NAMALWA (cell line): ENCODE measurements at regions not wholly inside any gene's neighbourhood (a gene's known extent, or its start where the extent isn't known, plus 50 kb on each side); places are given as distances from the start of the nearest gene placed in this dataset.
A peak's percentile ranks its signal among the peaks of the same experiment; 100 is the strongest.
"Not testable (repeated sequence)": the region's sequence is repeated elsewhere in the genome, so short reads cannot be mapped to it uniquely, and the experiment has no call there.

Experiments
- DNase-seq: peaks from one replicate; pipeline ENCODE4 v3.0.0-alpha.2; 2015; ENCODE audit warnings: low spot score

DNA sequence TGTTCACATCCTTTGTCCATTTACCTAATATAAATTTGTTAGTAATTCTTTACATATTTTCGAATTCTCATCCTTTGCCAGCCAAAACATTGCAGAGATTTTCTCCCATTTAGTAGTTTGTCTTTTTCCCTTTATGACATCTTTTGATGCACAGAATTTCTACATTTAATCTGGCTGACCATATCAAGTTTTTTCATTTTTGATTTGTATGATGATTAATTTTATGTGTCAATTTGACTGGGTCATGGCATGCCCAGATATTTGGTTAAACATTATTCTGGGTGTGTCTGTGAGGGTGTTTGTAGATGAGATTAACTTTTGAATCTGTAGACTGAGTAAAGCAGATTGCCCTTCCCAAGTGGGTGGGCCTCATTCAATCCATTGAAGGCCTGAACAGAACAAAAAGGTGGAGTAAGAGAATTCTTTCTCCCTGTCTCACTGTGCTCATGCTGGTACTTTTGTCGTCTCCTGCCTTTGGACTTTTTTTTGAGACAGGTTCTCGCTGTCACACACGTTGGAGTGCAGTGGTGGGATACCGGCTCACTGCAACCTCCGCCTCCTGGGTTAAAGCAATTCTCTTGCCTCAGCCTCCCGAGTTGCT, 72.1 kb upstream of the EPB41L1 start:
- no peak for DNase-seq

- DNase-seq = not testable (repeated sequence)
Observed at GRCh38 chr20:36083200-36083599, 71.3 kb upstream of the EPB41L1 start.

GRCh38 chr20:36084356-36084755, 70.2 kb upstream of the EPB41L1 start:
- DNase-seq = no peak

- DNase-seq = no peak
Observed at GRCh38 chr20:36084897-36085613, 69.5 kb upstream of the EPB41L1 start.

DNA sequence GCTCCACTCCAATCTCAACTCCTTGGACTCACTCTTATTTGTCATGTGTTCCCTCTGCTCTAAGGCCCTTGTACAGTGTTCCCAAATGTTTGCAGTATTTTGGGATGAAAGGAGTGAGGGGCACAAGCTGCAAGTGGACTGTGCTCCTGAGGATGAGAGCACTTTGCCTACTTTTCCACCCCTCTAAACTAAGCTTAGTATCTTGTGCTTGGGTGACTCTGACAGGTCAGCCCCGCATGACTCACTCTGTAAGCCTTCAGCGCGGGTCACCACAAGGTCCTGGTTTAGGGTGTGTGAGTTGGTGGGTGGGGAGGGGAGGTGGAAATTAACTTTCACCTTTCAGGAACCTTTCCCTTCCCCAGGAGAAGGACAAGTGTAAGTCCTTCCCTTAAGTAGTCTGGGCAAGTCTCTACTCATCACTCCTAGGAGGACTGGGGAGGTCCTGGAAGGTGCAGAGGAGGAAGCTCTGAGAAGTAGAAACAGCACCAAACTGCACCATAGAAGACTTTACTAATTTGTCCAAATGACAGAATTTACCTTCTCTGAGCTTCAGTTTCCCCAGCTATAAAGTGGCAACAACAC, 68.8 kb upstream of the EPB41L1 start:
- no peak for DNase-seq

DNA sequence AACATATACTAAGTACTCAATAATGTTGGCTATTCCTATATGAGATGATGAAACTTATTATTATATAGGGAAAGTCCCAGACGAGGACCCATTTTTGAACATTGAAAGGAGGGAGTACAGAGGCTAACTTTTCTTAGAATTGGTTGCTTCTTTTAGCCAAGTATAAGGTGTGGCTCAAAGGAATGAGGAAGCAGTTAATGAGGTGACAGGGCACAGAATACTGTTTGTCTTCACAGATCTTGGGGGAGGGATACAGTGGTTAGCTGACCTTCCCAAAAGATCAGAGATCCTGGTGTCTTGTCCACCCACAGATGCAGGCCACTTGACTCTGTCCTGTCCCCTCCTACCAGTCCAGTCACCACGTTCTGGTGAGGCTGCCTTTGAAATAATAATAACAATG, 67.8 kb upstream of the EPB41L1 start:
- DNase-seq = no peak

DNA sequence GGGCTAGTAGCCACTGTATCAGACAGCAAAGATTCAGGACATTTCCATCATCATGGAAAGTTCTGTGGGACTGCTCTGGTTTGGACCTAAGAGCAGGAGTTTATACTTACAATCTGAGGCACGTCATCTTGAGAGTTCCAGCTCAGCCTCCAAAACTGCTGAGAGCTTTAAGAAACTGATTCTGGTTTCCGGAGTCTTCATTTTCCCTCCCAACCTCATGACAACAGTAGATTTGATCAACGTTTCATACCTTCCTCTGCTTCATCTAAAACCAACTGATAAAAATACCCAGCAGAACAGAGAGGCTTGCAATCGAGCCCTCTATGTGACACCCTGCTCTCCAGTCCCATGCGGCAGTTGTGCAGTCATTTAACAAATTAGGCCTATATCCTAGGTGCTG, 64.3 kb upstream of the EPB41L1 start:
- DNase-seq = no peak

- no peak for DNase-seq
Observed at GRCh38 chr20:36091561-36092397, 62.8 kb upstream of the EPB41L1 start.

GRCh38 chr20:36092398-36093024, 62.0 kb upstream of the EPB41L1 start:
- DNase-seq = no peak

DNA sequence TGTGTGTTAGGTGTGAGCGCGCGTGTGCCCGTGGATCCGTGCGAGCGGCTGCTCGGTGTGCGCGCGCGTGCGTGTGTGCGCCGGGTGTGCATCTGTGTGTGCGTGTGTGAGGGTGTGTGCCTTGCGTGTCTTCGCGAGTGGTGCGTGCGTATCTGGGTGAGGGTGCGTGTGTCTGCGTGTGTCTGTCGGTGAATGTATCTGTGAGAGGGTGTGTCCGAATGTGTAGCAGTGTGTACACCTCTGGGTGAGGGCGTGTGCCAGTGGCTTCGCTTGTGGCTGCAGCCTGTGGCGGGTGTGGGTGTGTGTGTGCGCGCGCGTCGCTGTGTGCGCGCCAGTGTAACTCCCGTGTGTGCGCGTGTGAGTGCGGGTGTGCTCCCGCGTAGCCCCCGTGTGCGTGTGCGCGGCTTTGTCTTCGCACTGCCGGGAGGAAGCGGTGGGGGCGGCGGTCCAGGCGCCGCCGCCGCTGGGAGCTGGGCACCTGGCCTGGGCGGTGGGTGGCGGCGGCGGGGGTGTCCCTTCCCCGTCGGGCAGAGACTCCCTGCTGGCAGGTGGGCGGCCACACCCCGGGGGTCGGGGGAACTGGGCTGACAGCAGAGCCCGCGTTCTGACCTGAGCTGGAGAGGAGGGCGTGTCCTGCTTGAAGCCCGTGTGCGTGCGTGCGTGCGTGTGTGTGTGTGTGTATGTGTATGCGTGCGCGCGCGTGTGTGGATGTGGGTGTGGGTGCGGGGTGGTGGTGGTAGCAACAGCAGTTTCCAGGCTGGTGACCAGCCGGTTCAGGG, 61.3 kb upstream of the EPB41L1 start:
- DNase-seq = peak; percentile 30

DNA sequence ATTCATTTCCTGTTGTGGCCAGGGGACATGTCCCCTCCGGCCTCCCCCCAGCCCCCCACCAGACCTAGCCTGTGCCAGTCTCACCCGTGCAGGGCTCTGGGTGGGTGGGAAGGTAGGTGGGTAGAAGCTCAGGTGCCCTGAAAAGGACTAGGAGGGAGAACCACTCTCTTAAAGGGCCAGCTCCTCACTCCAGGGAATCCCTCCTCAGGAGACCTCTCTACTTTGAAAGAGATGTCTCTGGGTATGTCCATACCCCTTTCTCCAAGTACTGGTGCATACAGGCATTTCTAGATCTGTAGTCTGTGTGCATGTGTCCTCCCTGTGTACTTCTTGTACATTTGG, 60.8 kb upstream of the EPB41L1 start:
- DNase-seq = no peak

DNA sequence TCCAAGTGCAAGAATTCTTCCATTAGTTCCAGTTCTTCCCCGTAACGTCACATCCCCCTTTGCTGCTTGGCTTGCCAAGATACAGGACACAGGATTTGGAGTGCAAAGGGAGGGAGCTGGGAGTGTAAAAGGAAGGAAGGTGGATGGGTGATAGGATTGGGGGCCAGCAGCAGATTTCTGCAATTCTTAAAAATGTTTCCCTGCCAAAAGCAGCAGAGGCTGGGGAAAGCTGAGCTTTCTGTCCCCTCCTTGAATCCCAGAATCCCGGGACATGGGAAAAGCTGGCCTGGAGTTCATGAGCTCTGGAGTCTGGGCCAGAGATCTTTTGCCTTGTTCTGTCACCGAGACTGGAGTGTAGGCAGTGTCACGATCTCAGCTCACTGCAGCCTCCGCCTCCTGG, 60.0 kb upstream of the EPB41L1 start:
- no peak for DNase-seq

DNA sequence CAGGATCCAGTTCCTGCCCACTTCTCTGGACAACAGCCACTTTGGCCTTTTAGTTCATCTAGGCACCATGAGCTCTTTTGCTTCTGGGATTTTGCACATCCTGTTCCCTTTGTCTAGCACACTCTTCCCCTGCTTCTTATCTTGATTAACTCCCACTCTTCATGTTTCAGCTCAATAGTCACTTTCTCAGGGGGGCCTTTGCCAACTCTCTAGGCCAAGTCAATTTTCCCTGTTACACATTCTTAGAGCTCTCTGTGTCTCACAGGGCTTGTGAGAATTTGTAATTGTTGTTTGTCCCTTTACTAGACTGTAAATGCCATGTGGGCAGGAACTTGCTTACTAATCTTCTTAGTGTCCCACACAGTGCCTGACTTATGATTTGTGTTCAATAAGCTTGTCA, 58.1 kb upstream of the EPB41L1 start:
- no peak for DNase-seq

GRCh38 chr20:36097337-36098151, 57.0 kb upstream of the EPB41L1 start:
- no peak for DNase-seq

- DNase-seq = peak; percentile 96
Observed at GRCh38 chr20:36098364-36098763, 56.2 kb upstream of the EPB41L1 start.

GRCh38 chr20:36099106-36099505, 55.4 kb upstream of the EPB41L1 start:
- no peak for DNase-seq

- no peak for DNase-seq
Observed at GRCh38 chr20:36101192-36101591, 53.3 kb upstream of the EPB41L1 start.

DNA sequence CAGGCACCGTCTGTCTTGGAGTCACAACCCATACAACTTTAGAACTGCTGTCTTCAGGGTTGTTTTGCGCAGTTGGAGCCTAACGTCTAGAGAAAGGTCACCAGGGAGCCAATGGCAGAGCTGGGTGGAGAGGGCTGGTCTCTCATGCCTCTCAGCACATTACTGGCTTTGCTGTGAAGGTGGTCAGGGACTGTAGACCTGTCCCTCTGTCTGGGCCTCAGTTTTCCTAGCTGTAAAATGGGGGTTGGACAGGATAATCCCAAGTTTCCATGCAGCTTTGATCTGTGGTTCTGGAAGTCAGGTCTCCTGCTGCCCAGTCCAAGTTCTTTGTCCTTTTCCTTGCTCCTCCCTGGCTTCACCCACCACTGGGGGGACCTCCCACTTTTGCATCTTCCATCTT, 52.2 kb upstream of the EPB41L1 start:
- DNase-seq = no peak

GRCh38 chr20:36102809-36103596, 51.5 kb upstream of the EPB41L1 start:
- no peak for DNase-seq

DNA sequence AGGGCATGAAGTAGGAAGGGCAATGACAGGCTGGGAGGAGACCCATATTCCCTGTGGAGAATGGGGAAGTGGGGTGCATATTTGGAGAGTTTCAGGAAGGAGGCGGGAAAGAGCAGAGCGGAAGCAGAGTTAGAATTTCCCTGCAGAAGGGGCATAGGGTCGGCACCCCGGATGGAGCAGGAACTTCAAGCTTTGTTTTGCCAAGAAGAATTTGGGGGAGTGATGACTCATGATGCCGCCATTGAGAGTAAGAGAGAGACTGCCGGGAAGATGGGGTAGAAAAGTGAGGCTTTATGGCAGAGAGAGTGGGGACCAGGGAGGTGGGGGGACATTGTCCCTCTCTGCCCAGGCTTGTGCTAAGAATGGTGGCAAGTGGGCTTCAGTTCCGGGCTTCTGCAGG, 50.3 kb upstream of the EPB41L1 start:
- no peak for DNase-seq
